ENCODE measurements at regions not wholly inside any gene's neighbourhood (a gene's known extent, or its start where the extent isn't known, plus 50 kb on each side); places are given as distances from the start of the nearest gene placed in this dataset.

DNA sequence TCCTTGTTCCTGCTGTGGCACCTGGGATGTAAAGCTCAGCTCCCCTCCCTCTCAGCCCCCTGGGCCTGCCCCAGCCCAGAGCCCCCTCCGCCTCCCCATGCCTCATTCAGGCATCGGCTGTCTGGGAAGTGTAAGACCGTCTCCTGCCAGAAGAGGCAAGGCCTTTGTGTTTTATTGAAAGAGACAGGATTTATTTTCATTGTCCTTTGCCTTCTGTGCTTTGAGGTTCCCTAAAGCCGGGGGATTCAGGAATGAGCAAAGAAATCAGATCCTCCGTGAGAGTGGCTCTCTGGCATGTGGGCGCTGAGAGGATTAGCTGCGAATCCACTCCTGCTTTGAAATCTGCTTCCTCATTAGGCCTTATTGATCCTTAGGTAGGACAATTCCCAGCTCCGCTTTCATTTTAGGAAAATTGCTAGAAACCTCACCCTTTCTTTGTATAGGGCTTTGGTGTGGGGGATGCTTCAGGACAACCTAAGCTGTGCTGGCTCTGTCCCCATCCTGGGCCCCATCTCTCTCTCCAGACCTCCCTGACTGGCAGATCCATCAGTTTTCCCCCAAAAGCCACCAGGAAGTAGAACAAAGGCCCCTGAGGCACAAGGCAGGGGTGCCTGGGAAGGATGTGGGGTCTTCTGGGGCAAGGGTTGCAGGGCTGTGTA is 211.5 kb upstream of the TNRC6C start:
- no peaks in the 10 kb centered on the region for H3K36me3 ChIP-seq
- 92% methylated on average over 8 of the region's 8 CpGs for WGBS, 2 donors
- H3K4me3 ChIP-seq: no peak overlapping the region
- intact Hi-C loops (cut with DNase I): no loop called here
- H3K9me3 ChIP-seq: peaks cover 0 to 4% (median 0%) of the 10 kb centered on the region in 11 donors
- TF ChIP-seq, protein P1, sequence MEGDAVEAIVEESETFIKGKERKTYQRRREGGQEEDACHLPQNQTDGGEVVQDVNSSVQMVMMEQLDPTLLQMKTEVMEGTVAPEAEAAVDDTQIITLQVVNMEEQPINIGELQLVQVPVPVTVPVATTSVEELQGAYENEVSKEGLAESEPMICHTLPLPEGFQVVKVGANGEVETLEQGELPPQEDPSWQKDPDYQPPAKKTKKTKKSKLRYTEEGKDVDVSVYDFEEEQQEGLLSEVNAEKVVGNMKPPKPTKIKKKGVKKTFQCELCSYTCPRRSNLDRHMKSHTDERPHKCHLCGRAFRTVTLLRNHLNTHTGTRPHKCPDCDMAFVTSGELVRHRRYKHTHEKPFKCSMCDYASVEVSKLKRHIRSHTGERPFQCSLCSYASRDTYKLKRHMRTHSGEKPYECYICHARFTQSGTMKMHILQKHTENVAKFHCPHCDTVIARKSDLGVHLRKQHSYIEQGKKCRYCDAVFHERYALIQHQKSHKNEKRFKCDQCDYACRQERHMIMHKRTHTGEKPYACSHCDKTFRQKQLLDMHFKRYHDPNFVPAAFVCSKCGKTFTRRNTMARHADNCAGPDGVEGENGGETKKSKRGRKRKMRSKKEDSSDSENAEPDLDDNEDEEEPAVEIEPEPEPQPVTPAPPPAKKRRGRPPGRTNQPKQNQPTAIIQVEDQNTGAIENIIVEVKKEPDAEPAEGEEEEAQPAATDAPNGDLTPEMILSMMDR (IDR thresholded peaks at IDR 0.05): no peak
- H3K4me1 ChIP-seq: peaks cover 0 to 5% (median 0%) of the 10 kb centered on the region in 9 donors
- DNase-seq: no peak
- no peaks in the 10 kb centered on the region for H3K27me3 ChIP-seq
- ATAC-seq: no peak
- no peak overlapping the region for H3K27ac ChIP-seq

- no peak for DNase-seq
- Histone ChIP-seq H3K27me3 (no peaks in the 10 kb centered on the region), H3K4me1 (peaks cover 0 to 5% (median 0%) of the 10 kb centered on the region in 9 donors), H3K27ac (no peak overlapping the region), H3K4me3 (no peak overlapping the region), H3K9me3 (peaks cover 0 to 4% (median 0%) of the 10 kb centered on the region in 11 donors), H3K36me3 (no peaks in the 10 kb centered on the region)
- no peak for ATAC-seq
- TF ChIP-seq, protein P1 (IDR thresholded peaks at IDR 0.05): no peak
- 99% methylated on average over 7 of the region's 7 CpGs for WGBS, 2 donors
- intact Hi-C loops (cut with DNase I): no loop called here
These were observed 210.1 kb upstream of the TNRC6C start for GRCh38 chr17:77748436-77748835.

GRCh38 chr17:77749321-77749751 is 209.2 kb upstream of the TNRC6C start:
- ATAC-seq (no peak), DNase-seq (no peak)
- TF ChIP-seq, protein P1 (IDR thresholded peaks at IDR 0.05): no peak
- no peak overlapping the region for H3K27ac ChIP-seq
- WGBS, 2 donors: 86 to 89% methylated on average over 6 of the region's 6 CpGs
- intact Hi-C loops (cut with DNase I): no loop called here
- H3K9me3 ChIP-seq: peaks cover 0 to 4% (median 0%) of the 10 kb centered on the region in 11 donors
- H3K36me3 ChIP-seq: no peaks in the 10 kb centered on the region
- H3K4me1 ChIP-seq: peaks cover 0 to 3% (median 0%) of the 10 kb centered on the region in 9 donors
- no peak overlapping the region for H3K4me3 ChIP-seq
- no peaks in the 10 kb centered on the region for H3K27me3 ChIP-seq

DNA sequence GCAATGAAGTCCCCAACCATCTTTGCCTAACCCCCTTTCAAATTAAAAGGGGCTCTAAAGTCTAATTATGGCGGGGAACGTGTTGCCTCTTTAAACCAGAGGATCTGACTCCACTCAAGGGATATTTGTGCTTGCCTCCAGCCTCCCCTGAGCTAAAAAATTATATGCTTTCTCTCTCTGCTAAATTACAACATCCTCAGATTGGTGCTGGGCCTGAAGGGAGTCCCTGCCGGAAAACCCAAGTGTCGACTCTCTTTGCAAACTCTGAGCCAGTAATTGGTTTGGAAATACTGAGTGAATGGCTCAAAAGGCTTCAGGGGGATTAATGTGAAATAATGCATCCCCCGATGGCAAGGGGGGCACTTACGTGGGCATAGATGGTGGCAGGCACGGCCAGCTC is 208.5 kb upstream of the TNRC6C start:
- 90 to 94% methylated on average over 7 of the region's 7 CpGs for WGBS, 2 donors
- ATAC-seq: no peak
- Histone ChIP-seq H3K9me3 (peaks cover 0 to 8% (median 0%) of the 10 kb centered on the region in 11 donors), H3K4me1 (no peaks in the 10 kb centered on the region), H3K27ac (no peak overlapping the region), H3K36me3 (no peaks in the 10 kb centered on the region), H3K4me3 (no peak overlapping the region), H3K27me3 (no peaks in the 10 kb centered on the region)
- no peak for DNase-seq
- intact Hi-C loops (cut with DNase I): no loop called here
- TF ChIP-seq, protein P1 (IDR thresholded peaks at IDR 0.05): no peak
